H1 (cell line): ENCODE measurements at regions not wholly inside any gene's neighbourhood (a gene's known extent, or its start where the extent isn't known, plus 50 kb on each side); places are given as distances from the start of the nearest gene placed in this dataset. TPM values are rescaled to one million over a fixed set of nuclear protein-coding genes. Genes with fewer than 3 reads are reported as not detected.

Experiments
- CTCF ChIA-PET: fragments of 300-600 bp; sonication (Branson Sonifier 250); formaldehyde crosslinking; loops from one replicate; lab custom pipeline; 2021; ENCODE audit not compliant: partially characterized antibody; lab: Charles Lee
- POLR2A ChIA-PET: fragments of 300-600 bp; sonication (Branson Sonifier 250); formaldehyde crosslinking; loops from one replicate; lab custom pipeline; 2021; ENCODE audit warnings: inconsistent platforms; ENCODE audit not compliant: partially characterized antibody; lab: Charles Lee
- DNase-seq, 2 experiments: peaks; one replicate each; pipeline versions ENCODE4 v3.0.0 to v3.0.0-alpha.2; 2010 to 2022; ENCODE audit warnings: low spot score in 2 of 2, low read depth in 1 of 2, mixed read lengths in 1 of 2
- FAIRE-seq: peaks from 2 replicates; lab custom pipeline; 2011; peaks lifted over from hg19 to GRCh38; lab: Jason Lieb, UNC
- H2AFZ ChIP-seq: 2 replicates; pipeline ENCODE4 v1.8.1; 2012; ENCODE audit warnings: low read length, inconsistent platforms
- H2AK5ac ChIP-seq: 2 replicates; pipeline ENCODE4 v1.6.1; 2013; ENCODE audit warnings: low read depth, low read length
- H2BK120ac ChIP-seq: replicated peaks from 2 replicates; pipeline ENCODE3; 2013; ENCODE audit warnings: low read depth, low read length, inconsistent platforms
- H2BK12ac ChIP-seq: 2 replicates; pipeline ENCODE4 v1.6.1; 2013; ENCODE audit warnings: low read depth, low read length
- H2BK15ac ChIP-seq: 2 replicates; pipeline ENCODE4 v1.6.1; 2013; ENCODE audit warnings: low read length
- H2BK20ac ChIP-seq: 2 replicates; pipeline ENCODE4 v1.6.1; 2013; ENCODE audit warnings: low read length
- H2BK5ac ChIP-seq: 2 replicates; pipeline ENCODE4 v1.6.1; 2013; ENCODE audit warnings: low read depth, low read length
- H3K14ac ChIP-seq: 2 replicates; pipeline ENCODE4 v1.6.1; 2013; ENCODE audit warnings: inconsistent platforms; ENCODE audit not compliant: insufficient read length
- H3K18ac ChIP-seq: 2 replicates; pipeline ENCODE4 v1.6.1; 2013; ENCODE audit warnings: low read length; ENCODE audit errors: extremely low read depth
- H3K23ac ChIP-seq: 2 replicates; pipeline ENCODE4 v1.6.1; 2013; ENCODE audit warnings: inconsistent platforms; ENCODE audit not compliant: insufficient read length
- H3K23me2 ChIP-seq: 2 replicates; pipeline ENCODE4 v1.6.1; 2013; ENCODE audit warnings: low read depth, low read length
- H3K27ac ChIP-seq: 2 replicates; pipeline ENCODE4 v1.6.1; 2011; ENCODE audit warnings: low read depth, low read length, inconsistent platforms
- H3K27me3 ChIP-seq, 4 experiments: replicated peaks in 1 of 4; 1 replicate in 1 of 4; 2 replicates in 3 of 4; pipeline versions ENCODE4 v1.6.1 to v1.8.1; 2011 to 2013; ENCODE audit warnings: low read length in 3 of 4, mild to moderate bottlenecking in 3 of 4, inconsistent platforms in 2 of 4, mixed read lengths in 2 of 4, moderate library complexity in 1 of 4; ENCODE audit not compliant: control insufficient read depth in 3 of 4, insufficient read depth in 3 of 4; ENCODE audit errors: extremely low read depth in 1 of 4
- H3K36me3 ChIP-seq, 4 experiments: 2 replicates each; pipeline versions ENCODE4 v1.6.1 to v1.8.1; 2011 to 2013; ENCODE audit warnings: mild to moderate bottlenecking in 4 of 4, low read length in 3 of 4, moderate library complexity in 2 of 4, control low read depth in 1 of 4, inconsistent platforms in 1 of 4; ENCODE audit not compliant: insufficient read depth in 4 of 4, control insufficient read depth in 2 of 4
- H3K4ac ChIP-seq: replicated peaks from 2 replicates; pipeline ENCODE3; 2013; ENCODE audit warnings: low read length, low read depth, mixed read lengths, inconsistent platforms; ENCODE audit not compliant: insufficient read length
- H3K4me1 ChIP-seq, 4 experiments: replicated peaks in 1 of 4; 1 replicate in 1 of 4; 2 replicates in 3 of 4; pipeline versions ENCODE4 v1.6.1 to v1.8.1; 2011 to 2013; ENCODE audit warnings: low read length in 3 of 4, inconsistent platforms in 2 of 4, mixed read lengths in 1 of 4; ENCODE audit not compliant: insufficient read depth in 4 of 4, control insufficient read depth in 3 of 4
- H3K4me2 ChIP-seq, 2 experiments: 2 replicates each; pipeline versions ENCODE4 v1.6.1 to v1.8.1; 2011 to 2013; ENCODE audit warnings: low read depth in 2 of 2, low read length in 2 of 2, control low read depth in 1 of 2, inconsistent platforms in 1 of 2, mild to moderate bottlenecking in 1 of 2; ENCODE audit not compliant: insufficient read depth in 1 of 2
- H3K4me3 ChIP-seq, 4 experiments: fragments of 200-600, 300-600 bp in 1 of 4; sonication (generic), shearing (Covaris generic), sonication (Bioruptor Twin) in 1 of 4; 2 replicates each; pipeline versions ENCODE4 v1.5.1 to v1.8.1; 2011 to 2016; ENCODE audit warnings: low read length in 4 of 4, low read depth in 3 of 4, control low read depth in 2 of 4, inconsistent platforms in 2 of 4, mild to moderate bottlenecking in 2 of 4, mixed read lengths in 1 of 4, moderate library complexity in 1 of 4; ENCODE audit not compliant: insufficient read depth in 2 of 4; ENCODE audit errors: extremely low read depth in 1 of 4
- H3K56ac ChIP-seq: replicated peaks from 2 replicates; pipeline ENCODE3; 2013; ENCODE audit warnings: low read depth, mild to moderate bottlenecking, mixed read lengths, low read length, inconsistent platforms; ENCODE audit not compliant: insufficient read length
- H3K79me1 ChIP-seq: 2 replicates; pipeline ENCODE4 v1.6.1; 2013; ENCODE audit warnings: low read depth, low read length, control low read depth
- H3K79me2 ChIP-seq, 2 experiments: 2 replicates each; pipeline versions ENCODE4 v1.6.1 to v1.8.1; 2012 to 2013; ENCODE audit warnings: low read length in 2 of 2, mild to moderate bottlenecking in 2 of 2, inconsistent platforms in 1 of 2; ENCODE audit not compliant: insufficient read depth in 2 of 2, control insufficient read depth in 1 of 2
- H3K9ac ChIP-seq, 4 experiments: replicated peaks in 1 of 4; 1 replicate in 1 of 4; 2 replicates in 3 of 4; pipeline versions ENCODE4 v1.6.1 to v1.8.1; 2011 to 2013; ENCODE audit warnings: low read depth in 3 of 4, low read length in 3 of 4, control low read depth in 2 of 4, mild to moderate bottlenecking in 2 of 4, moderate library complexity in 2 of 4, inconsistent platforms in 1 of 4; ENCODE audit errors: extremely low read depth in 1 of 4
- H3K9me3 ChIP-seq, 2 experiments: 2 replicates each; pipeline versions ENCODE4 v1.6.1 to v1.8.1; 2012 to 2013; ENCODE audit warnings: mild to moderate bottlenecking in 2 of 2, moderate library complexity in 2 of 2, control low read depth in 1 of 2, inconsistent platforms in 1 of 2, low read depth in 1 of 2, low read length in 1 of 2, mixed read lengths in 1 of 2; ENCODE audit not compliant: insufficient read depth in 2 of 2
- H4K20me1 ChIP-seq, 2 experiments: replicated peaks in 1 of 2; 2 replicates each; pipeline versions ENCODE3 to v1.8.1; 2011 to 2013; ENCODE audit warnings: inconsistent platforms in 2 of 2, low read length in 2 of 2, mild to moderate bottlenecking in 1 of 2; ENCODE audit not compliant: insufficient read depth in 2 of 2, control insufficient read depth in 1 of 2
- H4K5ac ChIP-seq: 2 replicates; pipeline ENCODE4 v1.6.1; 2013; ENCODE audit warnings: low read length, low read depth, mixed read lengths, inconsistent platforms; ENCODE audit not compliant: insufficient read length
- H4K8ac ChIP-seq: 2 replicates; pipeline ENCODE4 v1.8.0; 2013; ENCODE audit warnings: mild to moderate bottlenecking, moderate library complexity, low read length, inconsistent platforms; ENCODE audit not compliant: insufficient read depth; ENCODE audit errors: extremely low read depth
- H4K91ac ChIP-seq: replicated peaks from 2 replicates; pipeline ENCODE3; 2013; ENCODE audit warnings: low read length, mixed read lengths, inconsistent platforms; ENCODE audit not compliant: insufficient read length
- CHD1 ChIP-seq: IDR thresholded peaks from 2 replicates; pipeline ENCODE4 v1.6.1; 2012; ENCODE audit warnings: low read depth, low read length, improper control_type of control experiment
- CREB1 ChIP-seq: IDR thresholded peaks from 2 replicates; pipeline ENCODE4 v1.6.1; 2012; ENCODE audit warnings: inconsistent platforms
- EZH2 ChIP-seq: fragments of 200-600 bp; sonication (generic); IDR thresholded peaks from 2 replicates; pipeline ENCODE4 v1.7.1; 2012; ENCODE audit warnings: low read depth, mild to moderate bottlenecking, moderate library complexity, low read length, inconsistent platforms; ENCODE audit not compliant: severe bottlenecking
- GTF2F1 ChIP-seq: IDR thresholded peaks from 2 replicates; pipeline ENCODE4 v1.6.1; 2012; ENCODE audit warnings: low read depth, low read length, improper control_type of control experiment, borderline replicate concordance
- small RNA-seq: library from polyadenylated mRNA; stranded (forward); fragments of <200 nt; extraction: miRNeasy Mini kit (QIAGEN cat#:217004); gene quantifications from one replicate; pipeline ENCODE3, GENCODE V24; 2013; ENCODE audit not compliant: insufficient read depth

- no peak for DNase-seq
- CTCF ChIA-PET: interaction anchor here (0.8 to 1.8 kb wide), 3 partner anchors 10 to 64 kb away, joined by 3 read pairs; no protein-coding TSS in a partner anchor
- Histone ChIP-seq H3K4me1 (no peaks in the 10 kb centered on the region), H3K14ac (no peak overlapping the region), H2BK12ac (no peak overlapping the region), H3K9me3 (no peaks in the 10 kb centered on the region; a peak in 1 of 4 replicates), H2AFZ (no peak overlapping the region), H2BK120ac (no peak overlapping the region), H2BK15ac (no peak overlapping the region), H2BK5ac (no peak overlapping the region), H3K4ac (no peak overlapping the region), H4K8ac (no peak overlapping the region), H3K18ac (no peak overlapping the region), H4K91ac (no peak overlapping the region), H3K23me2 (peaks cover 1% of the 10 kb centered on the region; the same call in 1 of the 2 replicates), H3K36me3 (no peaks in the 10 kb centered on the region), H3K79me2 (no peaks in the 10 kb centered on the region), H3K9ac (no peak overlapping the region), H4K5ac (no peak overlapping the region), H2AK5ac (no peak overlapping the region), H3K56ac (no peak overlapping the region), H3K27me3 (no peaks in the 10 kb centered on the region), H2BK20ac (no peak overlapping the region), H4K20me1 (no peaks in the 10 kb centered on the region), H3K27ac (no peak overlapping the region), H3K23ac (no peak overlapping the region), H3K4me3 (no peak overlapping the region), H3K79me1 (no peaks in the 10 kb centered on the region), H3K4me2 (no peak overlapping the region)
- TF ChIP-seq GTF2F1: no peak
- TF ChIP-seq CREB1: no peak
- TF ChIP-seq EZH2: no peak
- TF ChIP-seq CHD1: no peak
- POLR2A ChIA-PET: no interaction called here
- no peak for FAIRE-seq
Measured at GRCh38 chr12:38601949-38602348, 285.4 kb downstream of the ALG10B start.

Small RNA genes in the stretch of these regions (small RNA-seq; reads per million reads assigned to genes)
- not detected for gene AC087897.1
